ENCODE measurements at regions not wholly inside any gene's neighbourhood (a gene's known extent, or its start where the extent isn't known, plus 50 kb on each side); places are given as distances from the start of the nearest gene placed in this dataset.

DNA sequence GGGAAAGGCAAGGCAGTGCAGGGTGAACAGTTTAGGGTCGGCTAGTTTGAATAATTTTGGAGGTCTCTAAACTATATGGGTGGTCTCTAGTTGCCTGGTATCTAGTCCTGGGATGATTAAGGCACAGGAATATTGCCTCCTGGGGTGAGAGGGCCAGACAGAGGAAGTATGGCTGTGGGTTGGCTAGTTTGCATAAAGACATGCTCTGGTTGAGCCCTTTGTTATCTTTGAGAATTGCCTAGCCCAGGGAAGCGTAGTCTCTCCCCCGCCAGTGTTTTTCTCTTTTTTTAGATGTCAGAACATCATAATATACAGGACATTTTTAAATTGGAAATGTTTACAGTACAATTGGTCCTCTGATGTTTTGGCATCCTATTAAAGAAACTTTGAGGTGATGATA, 163.5 kb downstream of the PWWP3B start:
- Histone ChIP-seq H3K9me3 (ENCODE audit: control insufficient read depth, low read length) (no peaks in the 10 kb centered on the region), H3K4me3 (ENCODE audit: insufficient read depth, low read depth, low read length, poor library complexity, severe bottlenecking) (no peak overlapping the region), H3K27me3 (replicated peaks; ENCODE audit: control insufficient read depth, insufficient read depth, low read length, poor library complexity, severe bottlenecking) (no peaks in the 10 kb centered on the region), H3K36me3 (ENCODE audit: control insufficient read depth, insufficient read depth, low read length) (no peaks in the 10 kb centered on the region), H3K4me1 (ENCODE audit: control insufficient read depth, insufficient read depth, low read length, poor library complexity, severe bottlenecking) (no peaks in the 10 kb centered on the region), H3K27ac (ENCODE audit: insufficient read depth, low read length, poor library complexity, severe bottlenecking) (no peak overlapping the region)
- DNase-seq, result no peak

DNA sequence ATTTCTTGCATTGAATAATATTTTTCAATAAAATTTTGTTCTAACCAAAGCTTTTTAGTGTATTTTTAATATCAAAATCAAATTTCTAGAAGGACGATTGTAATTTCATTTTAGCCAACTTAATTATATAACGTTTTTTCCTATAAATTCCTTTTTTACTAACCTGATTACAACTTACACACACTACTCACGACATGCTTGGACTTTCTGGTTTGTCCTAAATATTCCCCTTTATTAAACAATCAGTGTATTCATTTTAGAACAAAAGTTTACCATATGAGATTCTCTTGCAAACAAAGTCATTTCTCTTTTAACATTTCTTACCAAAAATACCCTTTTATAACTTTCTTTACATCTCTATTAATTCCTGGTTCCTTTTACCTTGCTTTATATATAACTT, 173.7 kb downstream of the PWWP3B start:
- Histone ChIP-seq H3K27ac (ENCODE audit: insufficient read depth, low read length, poor library complexity, severe bottlenecking) (no peak overlapping the region), H3K9me3 (ENCODE audit: control insufficient read depth, low read length) (no peaks in the 10 kb centered on the region), H3K4me1 (ENCODE audit: control insufficient read depth, insufficient read depth, low read length, poor library complexity, severe bottlenecking) (no peaks in the 10 kb centered on the region), H3K4me3 (ENCODE audit: insufficient read depth, low read depth, low read length, poor library complexity, severe bottlenecking) (no peak overlapping the region), H3K27me3 (replicated peaks; ENCODE audit: control insufficient read depth, insufficient read depth, low read length, poor library complexity, severe bottlenecking) (no peaks in the 10 kb centered on the region), H3K36me3 (ENCODE audit: control insufficient read depth, insufficient read depth, low read length) (no peaks in the 10 kb centered on the region)
- DNase-seq, result no peak

DNA sequence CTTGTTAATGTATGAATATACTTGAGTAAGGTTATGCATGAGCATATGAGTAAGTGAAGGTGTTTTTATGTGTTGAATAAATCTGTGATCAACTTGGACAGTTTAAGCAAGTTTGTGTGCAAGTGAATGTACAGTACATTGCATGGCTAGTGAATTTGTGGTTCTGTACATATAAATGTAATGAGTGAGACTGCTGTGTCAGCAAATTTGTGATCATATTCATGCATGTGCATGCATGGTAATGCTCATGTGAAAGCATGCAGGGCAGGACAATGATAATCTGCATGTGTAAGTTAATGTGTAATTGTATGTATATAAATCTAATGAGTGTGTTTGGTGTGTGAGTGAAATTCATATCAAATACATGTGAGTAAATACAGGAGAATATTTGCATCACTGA, 188.5 kb downstream of the PWWP3B start:
- H3K27me3 ChIP-seq (replicated peaks; ENCODE audit: control insufficient read depth, insufficient read depth, low read length, poor library complexity, severe bottlenecking), result no peaks in the 10 kb centered on the region
- no peaks in the 10 kb centered on the region for H3K4me1 ChIP-seq (ENCODE audit: control insufficient read depth, insufficient read depth, low read length, poor library complexity, severe bottlenecking)

DNA sequence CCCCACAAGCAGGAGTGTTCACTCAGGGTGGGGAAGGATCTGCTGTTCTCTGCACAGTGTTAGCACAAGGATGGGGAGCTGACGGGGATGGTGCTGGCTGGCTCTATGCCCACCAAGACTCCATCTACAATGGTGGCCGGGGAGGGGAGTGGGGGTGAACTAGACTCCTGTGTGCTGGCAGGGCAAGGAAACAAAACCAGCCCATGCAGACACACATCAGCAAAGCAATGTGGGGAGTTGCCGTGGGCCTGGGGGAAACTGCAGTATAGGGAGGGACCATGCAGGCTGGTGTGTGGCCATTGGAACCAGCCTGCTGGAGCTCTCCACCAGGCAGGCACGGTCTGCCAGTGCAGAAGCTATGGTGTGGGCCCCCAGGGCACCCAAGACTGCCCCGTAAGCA, 195.1 kb downstream of the PWWP3B start:
- Histone ChIP-seq H3K27me3 (replicated peaks; ENCODE audit: control insufficient read depth, insufficient read depth, low read length, poor library complexity, severe bottlenecking) (no peaks in the 10 kb centered on the region), H3K36me3 (ENCODE audit: control insufficient read depth, insufficient read depth, low read length) (no peaks in the 10 kb centered on the region), H3K4me3 (ENCODE audit: insufficient read depth, low read depth, low read length, poor library complexity, severe bottlenecking) (no peak overlapping the region), H3K9me3 (ENCODE audit: control insufficient read depth, low read length) (no peaks in the 10 kb centered on the region), H3K4me1 (ENCODE audit: control insufficient read depth, insufficient read depth, low read length, poor library complexity, severe bottlenecking) (no peaks in the 10 kb centered on the region), H3K27ac (ENCODE audit: insufficient read depth, low read length, poor library complexity, severe bottlenecking) (no peak overlapping the region)
- DNase-seq, result no peak

More for the DNA sequence above, 188.5 kb downstream of the PWWP3B start:
- no peak for DNase-seq
- no peaks in the 10 kb centered on the region for H3K36me3 ChIP-seq (ENCODE audit: control insufficient read depth, insufficient read depth, low read length)
- no peaks in the 10 kb centered on the region for H3K9me3 ChIP-seq (ENCODE audit: control insufficient read depth, low read length)
- H3K4me3 ChIP-seq (ENCODE audit: insufficient read depth, low read depth, low read length, poor library complexity, severe bottlenecking), result no peak overlapping the region
- H3K27ac ChIP-seq (ENCODE audit: insufficient read depth, low read length, poor library complexity, severe bottlenecking), result no peak overlapping the region

DNA sequence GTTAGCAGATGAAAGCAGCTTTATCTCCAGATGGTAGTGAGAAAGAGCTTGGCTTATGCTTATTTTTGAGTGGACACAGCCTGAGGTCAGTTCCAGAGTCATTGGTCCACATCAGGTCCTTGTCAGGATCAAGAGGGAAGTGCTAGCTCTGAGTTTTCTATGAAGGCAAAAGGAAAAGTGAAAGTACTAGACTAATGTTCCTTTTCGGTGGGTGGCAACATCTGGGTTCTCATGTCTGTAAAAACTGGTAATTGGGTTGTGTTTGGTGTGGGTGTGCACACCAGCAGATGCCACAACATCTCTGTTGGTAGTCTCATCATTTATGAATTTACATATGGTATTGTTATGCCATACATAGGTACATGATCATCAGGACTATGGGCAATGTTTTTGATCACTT, 210.5 kb downstream of the PWWP3B start:
- Histone ChIP-seq H3K4me3 (ENCODE audit: insufficient read depth, low read depth, low read length, poor library complexity, severe bottlenecking) (peak overlapping the region; percentile 33), H3K9me3 (ENCODE audit: control insufficient read depth, low read length) (no peaks in the 10 kb centered on the region), H3K4me1 (ENCODE audit: control insufficient read depth, insufficient read depth, low read length, poor library complexity, severe bottlenecking) (no peaks in the 10 kb centered on the region), H3K36me3 (ENCODE audit: control insufficient read depth, insufficient read depth, low read length) (no peaks in the 10 kb centered on the region), H3K27me3 (replicated peaks; ENCODE audit: control insufficient read depth, insufficient read depth, low read length, poor library complexity, severe bottlenecking) (no peaks in the 10 kb centered on the region), H3K27ac (ENCODE audit: insufficient read depth, low read length, poor library complexity, severe bottlenecking) (no peak overlapping the region)
- no peak for DNase-seq

DNA sequence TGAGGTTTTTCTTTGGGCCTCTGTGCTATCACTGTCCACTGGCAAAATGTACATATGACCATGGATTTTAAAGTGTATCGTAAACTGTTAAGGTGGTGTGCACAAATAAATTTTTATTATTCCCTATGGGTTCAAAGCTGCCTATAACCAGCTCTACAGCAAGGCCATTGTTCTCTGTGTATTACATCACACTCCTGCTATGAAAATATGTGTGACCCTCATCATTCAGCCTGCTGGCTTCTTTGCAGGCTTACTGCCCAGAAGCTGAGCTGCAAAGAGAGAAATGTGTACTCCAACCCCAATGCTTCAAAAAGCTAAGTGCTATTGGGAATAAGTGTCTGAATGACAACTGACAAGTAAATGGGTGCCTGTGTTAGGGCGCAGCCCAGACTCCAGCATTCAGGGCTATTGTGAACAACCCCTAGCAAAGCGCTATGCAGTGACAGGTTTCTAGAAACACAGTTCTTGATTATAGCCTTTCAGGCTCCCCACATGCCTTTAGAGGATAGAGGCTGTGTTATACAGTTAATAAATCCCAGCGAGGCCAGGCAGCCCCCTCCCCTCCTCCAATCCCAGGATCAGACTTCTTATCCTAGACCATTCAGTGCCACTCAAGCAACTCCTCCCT, 220.4 kb upstream of the RADX start:
- no peak overlapping the region for H3K4me3 ChIP-seq (ENCODE audit: insufficient read depth, low read depth, low read length, poor library complexity, severe bottlenecking)
- H3K36me3 ChIP-seq (ENCODE audit: control insufficient read depth, insufficient read depth, low read length), result no peaks in the 10 kb centered on the region
- no peak for DNase-seq
- no peak overlapping the region for H3K27ac ChIP-seq (ENCODE audit: insufficient read depth, low read length, poor library complexity, severe bottlenecking)
- no peaks in the 10 kb centered on the region for H3K27me3 ChIP-seq (replicated peaks; ENCODE audit: control insufficient read depth, insufficient read depth, low read length, poor library complexity, severe bottlenecking)
- no peaks in the 10 kb centered on the region for H3K9me3 ChIP-seq (ENCODE audit: control insufficient read depth, low read length)
- no peaks in the 10 kb centered on the region for H3K4me1 ChIP-seq (ENCODE audit: control insufficient read depth, insufficient read depth, low read length, poor library complexity, severe bottlenecking)

DNA sequence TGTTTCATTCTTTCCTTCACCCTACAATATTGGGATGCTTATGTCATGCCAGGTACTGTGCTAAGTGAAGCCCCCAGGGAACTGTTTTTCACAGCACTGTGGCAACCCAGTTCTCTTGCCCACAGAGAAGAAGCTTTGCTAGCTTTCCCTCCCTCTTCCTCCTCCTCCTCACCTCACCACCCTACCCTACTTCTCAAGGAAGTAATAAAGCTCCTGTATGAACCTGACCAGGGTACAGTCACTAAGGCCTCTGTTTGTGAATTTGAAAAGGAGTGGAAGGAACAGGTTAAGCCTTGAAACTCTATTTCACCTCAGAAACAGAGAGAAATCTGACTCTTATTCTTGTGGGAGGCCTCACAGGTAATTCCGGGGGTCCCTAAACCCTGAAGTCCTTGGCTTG, 219.4 kb upstream of the RADX start:
- no peak for DNase-seq
- Histone ChIP-seq H3K27ac (ENCODE audit: insufficient read depth, low read length, poor library complexity, severe bottlenecking) (no peak overlapping the region), H3K4me3 (ENCODE audit: insufficient read depth, low read depth, low read length, poor library complexity, severe bottlenecking) (no peak overlapping the region), H3K36me3 (ENCODE audit: control insufficient read depth, insufficient read depth, low read length) (no peaks in the 10 kb centered on the region), H3K27me3 (replicated peaks; ENCODE audit: control insufficient read depth, insufficient read depth, low read length, poor library complexity, severe bottlenecking) (no peaks in the 10 kb centered on the region), H3K9me3 (ENCODE audit: control insufficient read depth, low read length) (no peaks in the 10 kb centered on the region), H3K4me1 (ENCODE audit: control insufficient read depth, insufficient read depth, low read length, poor library complexity, severe bottlenecking) (no peaks in the 10 kb centered on the region)

DNA sequence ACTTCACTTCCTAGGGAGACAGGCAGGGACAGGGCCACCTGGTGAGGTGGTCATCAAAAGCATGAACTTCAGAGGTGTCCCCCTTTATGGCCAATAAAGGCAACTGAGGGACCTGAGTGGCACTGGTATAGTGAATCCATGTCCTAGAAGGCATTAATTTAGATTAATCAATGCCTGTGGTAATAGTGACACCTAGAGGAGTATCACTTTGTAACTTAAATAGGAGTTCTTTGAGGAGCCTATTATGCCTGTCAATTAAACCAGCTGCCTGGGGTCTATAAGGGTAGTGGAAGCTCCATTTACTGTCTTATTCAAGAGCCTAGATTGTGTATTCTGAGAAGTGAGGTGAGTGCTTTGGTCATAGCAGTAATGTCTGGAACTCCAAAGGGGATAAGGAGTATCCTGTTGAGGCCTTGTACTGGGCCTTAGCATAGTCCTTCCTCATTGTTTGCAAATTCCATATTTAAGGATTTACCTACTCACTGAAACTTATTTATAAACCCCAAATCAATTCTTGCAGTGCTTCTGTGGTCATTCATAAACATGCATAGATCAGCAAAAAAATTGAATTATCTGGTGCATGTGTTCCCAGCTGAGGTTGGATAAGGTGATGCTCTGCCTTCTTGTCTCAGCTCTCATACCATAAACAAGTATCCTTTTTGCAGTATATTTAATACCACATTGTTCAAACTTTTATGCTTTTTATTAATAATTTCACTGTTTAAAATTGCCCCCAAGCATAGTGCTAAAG, 213.8 kb upstream of the RADX start:
- no peaks in the 10 kb centered on the region for H3K4me1 ChIP-seq (ENCODE audit: control insufficient read depth, insufficient read depth, low read length, poor library complexity, severe bottlenecking)
- no peaks in the 10 kb centered on the region for H3K9me3 ChIP-seq (ENCODE audit: control insufficient read depth, low read length)
- no peak overlapping the region for H3K27ac ChIP-seq (ENCODE audit: insufficient read depth, low read length, poor library complexity, severe bottlenecking)
- H3K36me3 ChIP-seq (ENCODE audit: control insufficient read depth, insufficient read depth, low read length), result no peaks in the 10 kb centered on the region
- DNase-seq, result no peak
- no peak overlapping the region for H3K4me3 ChIP-seq (ENCODE audit: insufficient read depth, low read depth, low read length, poor library complexity, severe bottlenecking)
- H3K27me3 ChIP-seq (replicated peaks; ENCODE audit: control insufficient read depth, insufficient read depth, low read length, poor library complexity, severe bottlenecking), result no peaks in the 10 kb centered on the region

DNA sequence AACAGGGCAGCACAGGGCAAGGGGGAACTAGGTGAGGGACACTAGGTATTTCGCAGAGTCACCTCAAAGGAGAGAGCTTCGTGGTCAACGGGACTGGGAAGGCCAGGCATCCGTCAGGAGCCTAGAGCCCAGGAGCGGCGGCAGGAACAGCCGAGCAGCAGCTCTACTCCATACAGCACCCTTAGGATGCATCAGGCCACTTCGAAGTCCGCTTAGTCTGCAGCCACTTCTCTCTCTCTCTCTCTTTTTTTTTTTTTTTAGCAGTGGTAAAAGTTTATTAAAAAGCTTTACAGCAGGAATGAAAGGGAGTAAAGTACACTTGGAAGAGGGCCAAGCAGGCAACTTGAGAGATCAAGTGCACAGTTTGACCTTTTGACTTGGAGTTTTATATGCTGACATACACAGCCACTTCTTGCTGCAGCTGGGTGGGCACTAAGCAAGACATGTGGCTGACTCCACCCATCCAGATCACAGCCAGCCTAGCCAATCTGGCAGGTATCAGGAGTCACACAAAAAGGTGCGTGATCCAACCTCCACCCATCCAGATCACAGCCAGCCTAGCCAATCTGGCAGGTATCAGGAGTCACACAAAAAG, 209.7 kb upstream of the RADX start:
- Histone ChIP-seq H3K4me1 (ENCODE audit: control insufficient read depth, insufficient read depth, low read length, poor library complexity, severe bottlenecking) (no peaks in the 10 kb centered on the region), H3K27me3 (replicated peaks; ENCODE audit: control insufficient read depth, insufficient read depth, low read length, poor library complexity, severe bottlenecking) (no peaks in the 10 kb centered on the region), H3K27ac (ENCODE audit: insufficient read depth, low read length, poor library complexity, severe bottlenecking) (no peak overlapping the region), H3K36me3 (ENCODE audit: control insufficient read depth, insufficient read depth, low read length) (no peaks in the 10 kb centered on the region), H3K4me3 (ENCODE audit: insufficient read depth, low read depth, low read length, poor library complexity, severe bottlenecking) (no peak overlapping the region), H3K9me3 (ENCODE audit: control insufficient read depth, low read length) (no peaks in the 10 kb centered on the region)
- no peak for DNase-seq

DNA sequence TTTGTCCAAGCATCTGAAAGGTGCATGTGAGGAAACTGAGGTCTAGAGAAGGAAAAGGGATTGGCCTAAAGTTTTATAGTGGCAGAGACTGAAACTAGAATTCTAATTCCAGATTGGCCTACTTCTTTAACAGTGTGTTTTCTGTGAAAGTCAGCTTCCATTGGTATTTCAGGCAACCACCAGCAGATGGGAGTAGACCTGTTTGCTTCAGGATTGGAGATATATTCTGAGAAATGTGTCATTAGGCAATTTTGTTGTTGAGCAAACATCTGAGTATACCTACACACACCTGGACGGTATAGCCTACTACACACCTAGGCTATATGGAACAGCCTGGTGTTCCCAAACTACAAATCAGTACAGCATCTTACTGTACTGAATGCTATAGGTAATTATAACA, 207.3 kb upstream of the RADX start:
- H3K27ac ChIP-seq (ENCODE audit: insufficient read depth, low read length, poor library complexity, severe bottlenecking), result no peak overlapping the region
- no peaks in the 10 kb centered on the region for H3K27me3 ChIP-seq (replicated peaks; ENCODE audit: control insufficient read depth, insufficient read depth, low read length, poor library complexity, severe bottlenecking)
- no peak for DNase-seq
- H3K36me3 ChIP-seq (ENCODE audit: control insufficient read depth, insufficient read depth, low read length), result no peaks in the 10 kb centered on the region
- no peak overlapping the region for H3K4me3 ChIP-seq (ENCODE audit: insufficient read depth, low read depth, low read length, poor library complexity, severe bottlenecking)
- H3K4me1 ChIP-seq (ENCODE audit: control insufficient read depth, insufficient read depth, low read length, poor library complexity, severe bottlenecking), result no peaks in the 10 kb centered on the region
- no peaks in the 10 kb centered on the region for H3K9me3 ChIP-seq (ENCODE audit: control insufficient read depth, low read length)
